Activated CD8-positive, alpha-beta memory T cell treated with anti-CD3 and anti-CD28 coated beads, Interleukin-2, amount 50 U/mL, for 48 hours (primary cell): ENCODE measurements at regions not wholly inside any gene's neighbourhood (a gene's known extent, or its start where the extent isn't known, plus 50 kb on each side); places are given as distances from the start of the nearest gene placed in this dataset.
"Not testable (repeated sequence)": the region's sequence is repeated elsewhere in the genome, so short reads cannot be mapped to it uniquely, and the experiment has no call there.

Source experiments
- DNase-seq: peaks from one replicate; pipeline ENCODE4 v3.0.0-alpha.2; 2020

- not testable (repeated sequence) for DNase-seq
Measured at GRCh38 chr11:109682788-109683187, 260.8 kb downstream of the C11orf87 start.

GRCh38 chr11:109695696-109696095 is 273.7 kb downstream of the C11orf87 start:
- DNase-seq = no peak

GRCh38 chr11:109696191-109696897 is 274.4 kb downstream of the C11orf87 start:
- no peak for DNase-seq

GRCh38 chr11:109697140-109697843 is 275.3 kb downstream of the C11orf87 start:
- DNase-seq = no peak

- DNase-seq = no peak
Measured at GRCh38 chr11:109698237-109698636, 276.2 kb downstream of the C11orf87 start.

GRCh38 chr11:109704432-109704831 is 282.4 kb downstream of the C11orf87 start:
- DNase-seq = no peak

GRCh38 chr11:109706945-109707344 is 285.0 kb downstream of the C11orf87 start:
- DNase-seq = no peak

- DNase-seq = no peak
Measured at GRCh38 chr11:109707411-109707810, 285.4 kb downstream of the C11orf87 start.

- no peak for DNase-seq
Measured at GRCh38 chr11:109708184-109708583, 286.2 kb downstream of the C11orf87 start.

GRCh38 chr11:109714444-109714843 is 292.5 kb downstream of the C11orf87 start:
- not testable (repeated sequence) for DNase-seq

- DNase-seq = not testable (repeated sequence)
Measured at GRCh38 chr11:109715424-109715823, 293.4 kb downstream of the C11orf87 start.

GRCh38 chr11:109726061-109726460 is 304.1 kb downstream of the C11orf87 start:
- DNase-seq = no peak

GRCh38 chr11:109728056-109728455 is 306.1 kb downstream of the C11orf87 start:
- no peak for DNase-seq

- DNase-seq = no peak
Measured at GRCh38 chr11:109729761-109730160, 307.8 kb downstream of the C11orf87 start.

GRCh38 chr11:109730669-109731068 is 308.7 kb downstream of the C11orf87 start:
- DNase-seq = no peak

- no peak for DNase-seq
Measured at GRCh38 chr11:109731451-109731850, 309.5 kb downstream of the C11orf87 start.

- DNase-seq = no peak
Measured at GRCh38 chr11:109733245-109733644, 311.3 kb downstream of the C11orf87 start.

- DNase-seq = no peak
Measured at GRCh38 chr11:109734566-109734965, 312.6 kb downstream of the C11orf87 start.

GRCh38 chr11:109735128-109735527 is 313.1 kb downstream of the C11orf87 start:
- no peak for DNase-seq

- no peak for DNase-seq
Measured at GRCh38 chr11:109739379-109739778, 317.4 kb downstream of the C11orf87 start.

- no peak for DNase-seq
Measured at GRCh38 chr11:109745996-109746625, 324.1 kb downstream of the C11orf87 start.

GRCh38 chr11:109747839-109748238 is 325.8 kb downstream of the C11orf87 start:
- DNase-seq = no peak

GRCh38 chr11:109749476-109749875 is 327.5 kb downstream of the C11orf87 start:
- no peak for DNase-seq

- no peak for DNase-seq
Measured at GRCh38 chr11:109750964-109751363, 329.0 kb downstream of the C11orf87 start.
